GM19351 (cell line): ENCODE measurements at regions not wholly inside any gene's neighbourhood (a gene's known extent, or its start where the extent isn't known, plus 50 kb on each side); places are given as distances from the start of the nearest gene placed in this dataset.
"Not testable (repeated sequence)": the region's sequence is repeated elsewhere in the genome, so short reads cannot be mapped to it uniquely, and the experiment has no call there.

Experiments
- ATAC-seq: cut with Tn5 transposase; IDR thresholded peaks from one replicate; pipeline ENCODE4 v1.9.1; 2021; ENCODE audit warnings: mild to moderate bottlenecking, moderate library complexity; ENCODE audit not compliant: unreplicated experiment

GRCh38 chr2:195538937-195539336 lies 118.1 kb upstream of the SLC39A10 start:
- ATAC-seq, result no peak

- ATAC-seq, result no peak
Measured at GRCh38 chr2:195537811-195538210, 119.2 kb upstream of the SLC39A10 start.

DNA sequence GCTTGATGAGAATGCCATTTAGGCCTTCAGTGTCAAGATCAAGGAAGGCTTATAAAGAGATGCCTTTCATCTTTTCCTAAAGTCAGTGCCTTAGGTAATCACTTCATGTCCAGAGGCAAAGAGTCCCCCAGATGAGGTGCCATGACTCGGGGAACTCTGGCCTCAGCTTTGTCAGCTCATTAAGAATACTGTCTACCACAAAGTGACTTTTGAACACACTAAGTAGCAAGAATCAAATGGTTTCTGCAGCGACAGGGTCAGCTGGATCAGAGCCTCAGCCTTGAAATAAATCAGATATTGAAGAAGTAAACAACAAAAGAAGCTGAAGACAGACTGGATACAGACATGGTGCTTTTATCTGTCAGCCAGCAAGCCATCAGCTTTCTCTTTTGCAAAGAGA lies 120.1 kb upstream of the SLC39A10 start:
- ATAC-seq, result no peak

DNA sequence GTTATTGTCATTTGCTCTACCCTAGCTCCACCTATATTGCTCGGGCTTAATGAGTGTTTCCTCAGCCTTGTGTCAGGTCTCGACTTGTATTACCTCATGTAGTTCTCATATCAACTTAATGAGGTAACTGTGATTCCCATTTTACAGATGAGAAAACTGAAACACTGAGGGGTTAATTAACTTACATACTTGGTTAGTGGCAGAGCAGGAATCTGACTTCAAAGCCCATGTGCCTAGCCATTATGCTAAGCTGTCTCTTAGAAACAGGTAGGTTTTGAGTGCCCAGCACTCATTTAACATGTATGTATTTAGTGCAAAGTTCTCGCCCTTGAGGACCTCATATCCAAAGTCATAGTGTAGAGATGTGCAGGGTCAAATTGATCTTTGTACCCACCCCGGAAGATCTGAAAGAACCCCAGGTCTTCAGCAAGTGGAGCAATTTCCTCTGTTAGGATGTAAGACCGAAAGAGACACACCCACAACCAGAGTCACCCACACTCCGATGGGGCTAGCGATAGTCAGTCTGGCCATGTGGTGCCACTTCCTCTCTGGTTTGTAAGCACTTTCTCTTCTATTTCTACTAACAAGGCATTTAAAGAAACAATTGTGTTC lies 121.0 kb upstream of the SLC39A10 start:
- ATAC-seq, result peak; percentile 90

GRCh38 chr2:195534971-195535370 lies 122.1 kb upstream of the SLC39A10 start:
- ATAC-seq, result no peak

- ATAC-seq, result no peak
Measured at GRCh38 chr2:195533771-195534642, 123.0 kb upstream of the SLC39A10 start.

DNA sequence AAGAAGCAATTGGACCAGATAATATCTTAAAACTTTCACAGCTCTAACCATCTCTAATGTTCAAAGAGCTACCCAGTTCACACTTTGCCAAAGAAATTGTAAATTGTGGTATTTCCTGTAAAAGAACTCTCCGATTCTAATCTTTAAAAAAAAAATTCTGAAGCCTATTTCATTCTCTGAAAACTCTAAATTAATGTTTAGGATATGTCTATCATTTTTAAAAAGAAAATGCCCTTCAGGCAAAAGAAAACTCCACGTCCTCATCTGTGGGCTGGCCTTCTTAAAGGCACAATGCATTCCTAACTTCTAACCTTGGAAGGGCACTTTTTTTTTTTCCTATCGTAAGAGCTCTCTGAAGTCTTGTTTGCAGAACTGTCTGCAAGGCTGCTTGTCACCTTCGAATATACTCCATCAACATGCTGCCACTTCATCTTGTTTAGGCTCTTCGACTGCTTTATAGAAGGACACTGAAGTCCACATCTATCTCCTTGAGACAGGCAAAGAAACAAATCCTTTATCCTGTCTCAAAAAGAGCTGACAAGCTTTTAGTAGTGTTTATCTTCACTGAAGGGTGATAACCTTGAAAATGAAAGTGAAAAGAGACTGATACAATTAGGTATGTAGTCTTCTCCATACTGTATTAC lies 124.3 kb upstream of the SLC39A10 start:
- ATAC-seq, result peak; percentile 39

- no peak for ATAC-seq
Measured at GRCh38 chr2:195532255-195532627, 124.8 kb upstream of the SLC39A10 start.

GRCh38 chr2:195531754-195532153 lies 125.3 kb upstream of the SLC39A10 start:
- no peak for ATAC-seq

GRCh38 chr2:195523242-195523641 lies 133.8 kb upstream of the SLC39A10 start:
- not testable (repeated sequence) for ATAC-seq

DNA sequence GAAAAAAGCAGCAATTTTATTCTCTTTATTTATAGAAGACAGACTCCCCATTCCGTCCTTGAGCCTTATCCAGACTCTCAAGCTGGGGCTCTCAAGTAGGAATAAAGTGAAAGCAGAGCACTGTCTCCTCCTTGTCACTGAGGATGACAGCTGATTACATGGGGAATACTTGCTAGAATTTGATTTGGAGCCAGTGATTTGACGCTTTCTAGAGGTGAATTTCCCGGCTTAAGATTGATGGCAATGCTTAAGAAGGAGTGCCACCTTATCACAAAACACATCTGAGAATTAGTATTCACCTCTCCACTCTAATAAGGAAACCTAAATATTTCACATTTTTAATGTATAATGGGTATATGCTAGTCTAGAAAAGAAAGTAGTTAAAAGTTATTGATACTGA lies 135.4 kb upstream of the SLC39A10 start:
- no peak for ATAC-seq

DNA sequence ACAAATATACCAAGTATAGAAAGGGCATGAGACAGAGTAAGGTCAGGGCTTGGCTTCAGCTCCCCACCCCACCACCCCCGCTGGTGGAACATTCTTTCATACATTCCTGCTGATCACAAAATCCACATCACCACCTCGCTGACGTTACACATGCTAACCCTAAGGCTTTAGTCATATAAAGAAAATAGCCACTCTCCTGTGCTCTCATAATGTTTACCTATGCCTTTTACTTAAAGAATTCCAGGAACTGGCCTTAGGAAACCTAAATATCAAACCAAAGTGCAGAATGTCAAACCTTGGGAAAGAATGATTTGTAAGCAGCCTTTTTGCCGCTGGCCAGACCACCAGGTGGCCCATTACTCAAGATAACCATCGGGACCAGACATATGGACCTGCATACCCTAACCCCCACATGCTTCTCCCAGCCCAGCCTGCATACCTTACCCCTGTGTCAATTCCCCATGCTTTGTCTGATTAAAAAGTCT lies 136.3 kb upstream of the SLC39A10 start:
- no peak for ATAC-seq

DNA sequence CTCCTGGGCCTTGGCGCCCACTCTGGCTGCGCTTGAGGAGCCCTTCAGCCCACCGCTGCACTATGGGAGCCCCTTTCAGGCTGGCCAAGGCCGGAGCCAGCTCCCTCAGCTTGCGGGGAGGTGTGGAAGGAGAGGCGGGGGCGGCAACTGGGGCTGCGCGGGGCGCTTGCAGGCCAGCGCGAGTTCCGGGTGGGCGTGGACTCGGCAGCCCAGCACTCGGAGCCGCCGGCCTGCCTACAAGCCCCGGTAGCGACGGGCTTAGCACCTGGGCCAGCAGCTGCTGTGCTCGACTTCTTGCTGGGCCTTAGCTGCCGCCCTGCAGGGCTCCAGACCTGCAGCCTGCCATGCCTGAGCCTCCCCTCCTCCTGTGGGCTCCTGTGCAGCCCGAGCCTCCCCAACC lies 141.5 kb upstream of the SLC39A10 start:
- no peak for ATAC-seq

- no peak for ATAC-seq
Measured at GRCh38 chr2:195514365-195514764, 142.7 kb upstream of the SLC39A10 start.

- no peak for ATAC-seq
Measured at GRCh38 chr2:195513119-195513518, 143.9 kb upstream of the SLC39A10 start.

DNA sequence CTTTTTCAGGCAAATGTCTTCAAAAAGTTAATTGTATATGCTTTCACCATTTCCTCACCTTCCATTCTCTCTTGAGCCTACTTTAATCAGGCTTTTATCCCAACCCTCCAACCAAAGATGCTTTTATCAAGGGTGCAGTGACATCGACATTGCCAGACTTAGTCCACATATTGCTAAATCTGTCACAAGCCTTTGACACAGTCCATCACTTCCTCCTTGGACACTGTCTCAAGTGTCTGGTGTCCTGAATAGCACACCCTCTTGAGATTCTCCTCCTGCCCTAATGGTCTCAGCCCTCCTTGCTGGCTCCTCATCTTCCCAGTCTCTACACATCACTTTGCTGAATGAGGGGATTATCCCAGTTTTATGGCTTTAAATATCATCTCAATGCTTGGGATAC lies 147.5 kb upstream of the SLC39A10 start:
- no peak for ATAC-seq

DNA sequence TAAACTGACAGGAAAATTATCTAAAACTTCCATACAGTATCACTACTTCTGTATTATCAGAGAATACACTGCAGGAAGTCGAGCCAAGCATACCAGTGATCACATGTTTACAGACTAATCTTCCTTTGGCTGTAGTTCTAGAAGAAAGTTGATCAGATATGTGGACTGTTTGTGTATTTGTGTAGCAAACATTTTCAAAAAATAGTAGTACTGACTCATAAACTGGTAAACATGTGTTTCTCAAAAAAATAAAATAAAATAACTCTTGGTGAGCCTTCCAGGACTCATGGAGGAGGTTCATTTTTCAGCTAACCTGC lies 148.9 kb upstream of the SLC39A10 start:
- no peak for ATAC-seq

DNA sequence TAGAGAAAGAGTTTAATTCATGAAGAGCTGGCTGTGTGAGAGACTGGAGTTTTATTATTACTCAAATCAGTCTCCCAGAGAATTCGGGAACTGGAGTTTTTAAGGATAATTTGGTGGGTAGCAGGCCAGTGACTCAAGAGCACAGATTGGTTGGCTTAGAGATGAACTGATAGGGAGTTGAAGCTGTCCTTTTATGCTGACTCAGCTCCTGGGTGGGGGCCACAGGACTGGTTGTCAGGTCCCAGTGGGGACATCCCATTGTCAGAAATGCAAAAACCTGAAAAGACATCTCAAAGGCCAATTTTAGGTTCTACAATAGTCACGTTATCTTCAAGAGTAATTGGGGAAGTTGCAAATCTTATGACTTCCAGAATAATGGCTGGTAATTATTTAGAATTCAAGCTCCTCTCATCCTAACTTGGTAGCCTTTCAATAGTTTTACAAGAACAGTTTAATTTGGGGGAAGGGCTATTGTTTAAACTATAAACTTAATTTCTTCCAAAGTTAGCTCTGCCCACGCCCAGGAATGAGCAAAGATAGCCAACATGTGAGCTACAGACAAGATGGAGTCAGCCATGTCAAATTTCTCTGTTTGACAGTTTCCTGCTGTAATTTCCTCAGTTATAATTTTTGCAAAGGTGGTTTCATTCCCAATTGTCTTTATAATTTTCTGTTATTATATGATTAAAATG lies 149.4 kb upstream of the SLC39A10 start:
- no peak for ATAC-seq

GRCh38 chr2:195505701-195506100 lies 151.3 kb upstream of the SLC39A10 start:
- peak; percentile 95 for ATAC-seq

DNA sequence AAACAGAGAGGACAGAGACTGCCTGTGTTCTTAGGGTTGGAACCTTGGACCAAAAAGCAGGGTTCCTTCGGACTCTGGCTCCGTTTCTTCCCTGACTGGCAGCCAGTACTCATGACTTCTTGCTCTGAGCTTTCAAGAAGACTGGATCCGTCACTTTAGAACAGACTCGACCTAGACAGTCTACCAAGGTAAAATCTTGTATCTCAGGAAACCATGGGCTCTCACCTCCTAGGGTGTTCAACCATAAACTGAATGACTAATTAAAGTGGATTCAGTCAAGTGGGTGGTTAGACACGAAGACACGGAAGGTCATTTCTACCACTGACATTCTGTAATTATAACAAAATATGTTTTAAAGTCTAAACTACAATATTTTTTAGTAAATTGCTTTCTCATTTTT lies 153.8 kb upstream of the SLC39A10 start:
- ATAC-seq, result no peak

DNA sequence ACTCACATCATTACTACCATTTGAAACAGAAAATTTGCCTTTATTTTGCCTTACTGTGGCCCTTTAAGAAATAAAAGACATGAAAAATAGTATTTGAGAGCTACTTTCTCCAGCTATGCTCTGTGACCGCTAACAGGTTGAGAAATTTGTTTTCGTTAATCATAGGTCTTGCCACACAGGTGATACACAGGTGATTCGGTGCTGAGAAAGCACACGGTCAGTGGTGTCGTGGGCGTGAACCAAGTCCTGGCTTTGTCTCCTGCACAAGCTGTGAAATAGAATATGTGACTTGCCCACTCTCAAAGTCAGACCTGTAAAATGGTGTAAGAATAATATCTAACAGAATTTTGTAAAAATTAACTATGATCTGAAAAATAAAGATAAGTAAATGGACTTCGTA lies 155.3 kb upstream of the SLC39A10 start:
- no peak for ATAC-seq
